ENCODE measurements at regions not wholly inside any gene's neighbourhood (a gene's known extent, or its start where the extent isn't known, plus 50 kb on each side); places are given as distances from the start of the nearest gene placed in this dataset.

DNA sequence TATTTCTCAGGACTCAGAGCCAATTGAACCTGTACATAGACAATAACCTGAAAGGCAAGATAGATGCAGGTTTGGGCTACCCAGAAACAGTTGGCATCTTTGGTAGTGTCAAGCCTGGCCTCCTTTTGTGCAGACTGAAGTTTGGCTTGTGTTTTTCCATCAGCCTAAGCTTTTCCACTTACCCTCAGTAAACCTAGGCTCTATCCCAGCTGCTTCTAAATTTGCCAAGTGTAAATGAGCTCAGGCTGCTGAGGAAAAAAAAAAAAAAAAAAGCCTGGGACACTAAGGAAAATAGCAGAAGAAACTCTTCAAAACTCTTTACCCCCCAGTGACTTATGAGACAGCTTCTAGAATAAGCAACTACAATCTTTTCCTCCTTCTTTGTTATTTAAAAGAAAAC, 316.3 kb upstream of the SORCS1 start:
- TF ChIP-seq, protein P1, sequence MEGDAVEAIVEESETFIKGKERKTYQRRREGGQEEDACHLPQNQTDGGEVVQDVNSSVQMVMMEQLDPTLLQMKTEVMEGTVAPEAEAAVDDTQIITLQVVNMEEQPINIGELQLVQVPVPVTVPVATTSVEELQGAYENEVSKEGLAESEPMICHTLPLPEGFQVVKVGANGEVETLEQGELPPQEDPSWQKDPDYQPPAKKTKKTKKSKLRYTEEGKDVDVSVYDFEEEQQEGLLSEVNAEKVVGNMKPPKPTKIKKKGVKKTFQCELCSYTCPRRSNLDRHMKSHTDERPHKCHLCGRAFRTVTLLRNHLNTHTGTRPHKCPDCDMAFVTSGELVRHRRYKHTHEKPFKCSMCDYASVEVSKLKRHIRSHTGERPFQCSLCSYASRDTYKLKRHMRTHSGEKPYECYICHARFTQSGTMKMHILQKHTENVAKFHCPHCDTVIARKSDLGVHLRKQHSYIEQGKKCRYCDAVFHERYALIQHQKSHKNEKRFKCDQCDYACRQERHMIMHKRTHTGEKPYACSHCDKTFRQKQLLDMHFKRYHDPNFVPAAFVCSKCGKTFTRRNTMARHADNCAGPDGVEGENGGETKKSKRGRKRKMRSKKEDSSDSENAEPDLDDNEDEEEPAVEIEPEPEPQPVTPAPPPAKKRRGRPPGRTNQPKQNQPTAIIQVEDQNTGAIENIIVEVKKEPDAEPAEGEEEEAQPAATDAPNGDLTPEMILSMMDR (IDR thresholded peaks at IDR 0.05): no peak
- TF ChIP-seq, protein P2, sequence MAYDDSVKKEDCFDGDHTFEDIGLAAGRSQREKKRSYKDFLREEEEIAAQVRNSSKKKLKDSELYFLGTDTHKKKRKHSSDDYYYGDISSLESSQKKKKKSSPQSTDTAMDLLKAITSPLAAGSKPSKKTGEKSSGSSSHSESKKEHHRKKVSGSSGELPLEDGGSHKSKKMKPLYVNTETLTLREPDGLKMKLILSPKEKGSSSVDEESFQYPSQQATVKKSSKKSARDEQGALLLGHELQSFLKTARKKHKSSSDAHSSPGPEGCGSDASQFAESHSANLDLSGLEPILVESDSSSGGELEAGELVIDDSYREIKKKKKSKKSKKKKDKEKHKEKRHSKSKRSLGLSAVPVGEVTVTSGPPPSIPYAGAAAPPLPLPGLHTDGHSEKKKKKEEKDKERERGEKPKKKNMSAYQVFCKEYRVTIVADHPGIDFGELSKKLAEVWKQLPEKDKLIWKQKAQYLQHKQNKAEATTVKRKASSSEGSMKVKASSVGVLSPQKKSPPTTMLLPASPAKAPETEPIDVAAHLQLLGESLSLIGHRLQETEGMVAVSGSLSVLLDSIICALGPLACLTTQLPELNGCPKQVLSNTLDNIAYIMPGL (CRISPR knock-in tag; IDR thresholded peaks at IDR 0.05; ENCODE audit: borderline replicate concordance): no peak
- no peak for TF ChIP-seq HEYL (CRISPR knock-in tag; IDR thresholded peaks at IDR 0.05)
- TF ChIP-seq, protein P3, sequence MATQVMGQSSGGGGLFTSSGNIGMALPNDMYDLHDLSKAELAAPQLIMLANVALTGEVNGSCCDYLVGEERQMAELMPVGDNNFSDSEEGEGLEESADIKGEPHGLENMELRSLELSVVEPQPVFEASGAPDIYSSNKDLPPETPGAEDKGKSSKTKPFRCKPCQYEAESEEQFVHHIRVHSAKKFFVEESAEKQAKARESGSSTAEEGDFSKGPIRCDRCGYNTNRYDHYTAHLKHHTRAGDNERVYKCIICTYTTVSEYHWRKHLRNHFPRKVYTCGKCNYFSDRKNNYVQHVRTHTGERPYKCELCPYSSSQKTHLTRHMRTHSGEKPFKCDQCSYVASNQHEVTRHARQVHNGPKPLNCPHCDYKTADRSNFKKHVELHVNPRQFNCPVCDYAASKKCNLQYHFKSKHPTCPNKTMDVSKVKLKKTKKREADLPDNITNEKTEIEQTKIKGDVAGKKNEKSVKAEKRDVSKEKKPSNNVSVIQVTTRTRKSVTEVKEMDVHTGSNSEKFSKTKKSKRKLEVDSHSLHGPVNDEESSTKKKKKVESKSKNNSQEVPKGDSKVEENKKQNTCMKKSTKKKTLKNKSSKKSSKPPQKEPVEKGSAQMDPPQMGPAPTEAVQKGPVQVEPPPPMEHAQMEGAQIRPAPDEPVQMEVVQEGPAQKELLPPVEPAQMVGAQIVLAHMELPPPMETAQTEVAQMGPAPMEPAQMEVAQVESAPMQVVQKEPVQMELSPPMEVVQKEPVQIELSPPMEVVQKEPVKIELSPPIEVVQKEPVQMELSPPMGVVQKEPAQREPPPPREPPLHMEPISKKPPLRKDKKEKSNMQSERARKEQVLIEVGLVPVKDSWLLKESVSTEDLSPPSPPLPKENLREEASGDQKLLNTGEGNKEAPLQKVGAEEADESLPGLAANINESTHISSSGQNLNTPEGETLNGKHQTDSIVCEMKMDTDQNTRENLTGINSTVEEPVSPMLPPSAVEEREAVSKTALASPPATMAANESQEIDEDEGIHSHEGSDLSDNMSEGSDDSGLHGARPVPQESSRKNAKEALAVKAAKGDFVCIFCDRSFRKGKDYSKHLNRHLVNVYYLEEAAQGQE (IDR thresholded peaks at IDR 0.05): no peak
- TF ChIP-seq PHF8 (IDR thresholded peaks at IDR 0.05; ENCODE audit: borderline replicate concordance, low read depth): no peak
- TF ChIP-seq MAFK (IDR thresholded peaks at IDR 0.05; ENCODE audit: partially characterized antibody): no peak
- TF ChIP-seq POLR2A (IDR thresholded peaks at IDR 0.05; ENCODE audit: low read length): no peak
- no peak for TF ChIP-seq EP300 (IDR thresholded peaks at IDR 0.05)
- no peak for TF ChIP-seq POLR2AphosphoS2 (conservative IDR thresholded peaks at IDR 0.05; ENCODE audit: low read length)
- no peak for TF ChIP-seq ZNF302 (CRISPR knock-in tag; IDR thresholded peaks at IDR 0.05)
- TF ChIP-seq RAD21 (conservative IDR thresholded peaks at IDR 0.05 in 1 of 2, IDR thresholded peaks at IDR 0.05 in 1 of 2): no peak
- TF ChIP-seq BHLHE40 (IDR thresholded peaks at IDR 0.05; ENCODE audit: low read depth, low read length): no peak
- TF ChIP-seq ZC3H11A (IDR thresholded peaks at IDR 0.05): no peak
- no peak for TF ChIP-seq KDM1A (IDR thresholded peaks at IDR 0.05; ENCODE audit: low read depth)
